OCI-LY3 (cell line): ENCODE measurements at regions not wholly inside any gene's neighbourhood (a gene's known extent, or its start where the extent isn't known, plus 50 kb on each side); places are given as distances from the start of the nearest gene placed in this dataset.

Experiments used
- EZH2phosphoT487 ChIP-seq: fragments of 200-600 bp; shearing (Covaris generic); IDR thresholded peaks from 2 replicates; pipeline ENCODE4 v1.6.1; 2018; ENCODE audit warnings: antibody characterized with exemption, mixed run types, low read depth
- TF ChIP-seq, protein P1 (sequence below): fragments of 200-600, 300-600 bp; sonication (generic); IDR thresholded peaks from 2 replicates; pipeline ENCODE4 v1.5.1; 2014; ENCODE audit warnings: antibody characterized with exemption, low read length, low read depth

DNA sequence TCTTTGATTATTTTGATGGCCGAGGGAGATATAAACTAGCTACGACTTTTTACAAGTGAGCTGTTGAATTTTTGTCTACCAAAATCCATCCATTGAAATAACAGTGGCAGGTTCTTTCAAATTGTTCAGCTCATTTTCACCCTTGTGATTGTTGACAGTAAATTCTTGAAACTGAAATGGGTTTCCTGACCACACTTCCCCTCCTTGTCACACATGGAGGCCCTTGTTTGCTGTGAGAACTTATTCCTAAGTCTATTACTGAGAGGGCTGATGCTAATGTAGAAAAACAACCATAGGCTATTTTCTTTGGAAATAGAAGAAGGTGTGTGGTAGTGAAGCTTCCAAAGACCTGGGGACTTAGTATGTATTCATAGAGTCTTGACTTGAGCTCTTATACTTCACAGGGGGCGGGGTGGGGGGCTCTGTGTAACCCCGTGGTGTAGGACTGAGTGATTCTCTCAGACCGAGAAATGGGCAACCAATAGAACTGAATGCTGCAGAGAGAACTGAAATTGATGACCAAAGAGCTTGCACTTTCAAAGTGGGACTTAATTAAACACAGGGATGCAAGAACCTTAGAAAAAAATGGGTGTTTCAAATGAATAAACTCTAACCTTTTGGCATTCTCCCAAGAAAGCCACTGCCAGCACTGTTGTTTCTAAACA lies 718.9 kb downstream of the CCSER2 start:
- TF ChIP-seq, protein P1, sequence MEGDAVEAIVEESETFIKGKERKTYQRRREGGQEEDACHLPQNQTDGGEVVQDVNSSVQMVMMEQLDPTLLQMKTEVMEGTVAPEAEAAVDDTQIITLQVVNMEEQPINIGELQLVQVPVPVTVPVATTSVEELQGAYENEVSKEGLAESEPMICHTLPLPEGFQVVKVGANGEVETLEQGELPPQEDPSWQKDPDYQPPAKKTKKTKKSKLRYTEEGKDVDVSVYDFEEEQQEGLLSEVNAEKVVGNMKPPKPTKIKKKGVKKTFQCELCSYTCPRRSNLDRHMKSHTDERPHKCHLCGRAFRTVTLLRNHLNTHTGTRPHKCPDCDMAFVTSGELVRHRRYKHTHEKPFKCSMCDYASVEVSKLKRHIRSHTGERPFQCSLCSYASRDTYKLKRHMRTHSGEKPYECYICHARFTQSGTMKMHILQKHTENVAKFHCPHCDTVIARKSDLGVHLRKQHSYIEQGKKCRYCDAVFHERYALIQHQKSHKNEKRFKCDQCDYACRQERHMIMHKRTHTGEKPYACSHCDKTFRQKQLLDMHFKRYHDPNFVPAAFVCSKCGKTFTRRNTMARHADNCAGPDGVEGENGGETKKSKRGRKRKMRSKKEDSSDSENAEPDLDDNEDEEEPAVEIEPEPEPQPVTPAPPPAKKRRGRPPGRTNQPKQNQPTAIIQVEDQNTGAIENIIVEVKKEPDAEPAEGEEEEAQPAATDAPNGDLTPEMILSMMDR, result no peak
- TF ChIP-seq EZH2phosphoT487, result no peak
